A673 (cell line): ENCODE measurements at regions not wholly inside any gene's neighbourhood (a gene's known extent, or its start where the extent isn't known, plus 50 kb on each side); places are given as distances from the start of the nearest gene placed in this dataset.

Source experiments
- BruUV-seq: library from RNA; stranded (reverse); fragments of 400-500 nt; replicated peaks from 2 replicates; lab custom pipeline; 2021; lab: Mats Ljungman, UMichigan
- CTCF ChIA-PET: fragments of 300-600 bp; sonication (Branson Sonifier 250); formaldehyde crosslinking; loops from one replicate; lab custom pipeline; 2022; ENCODE audit warnings: antibody characterized with exemption; lab: Charles Lee
- POLR2A ChIA-PET: fragments of 300-600 bp; sonication (Branson Sonifier 250); formaldehyde crosslinking; loops from one replicate; lab custom pipeline; 2022; ENCODE audit warnings: antibody characterized with exemption; ENCODE audit not compliant: low non-redundant PET; lab: Charles Lee
- DNase-seq: peaks from one replicate; pipeline ENCODE4 v3.0.0-alpha.2; 2015; ENCODE audit warnings: low spot score
- H3K27ac ChIP-seq: fragments of 200-600 bp; sonication (generic); 2 replicates; pipeline ENCODE4 v1.5.1; 2016; ENCODE audit warnings: mixed run types, low read depth, mild to moderate bottlenecking, mixed read lengths, antibody characterized with exemption, low read length; ENCODE audit not compliant: poor library complexity, severe bottlenecking
- H3K27me3 ChIP-seq: fragments of 200-600 bp; sonication (generic); replicated peaks from 2 replicates; pipeline ENCODE4 v1.6.1; 2017; ENCODE audit warnings: mixed run types, low read depth, mild to moderate bottlenecking, mixed read lengths, antibody characterized with exemption, low read length; ENCODE audit not compliant: insufficient read depth, poor library complexity
- H3K36me3 ChIP-seq: fragments of 200-600 bp; sonication (generic); 2 replicates; pipeline ENCODE4 v1.6.1; 2016; ENCODE audit warnings: mixed run types, mild to moderate bottlenecking, mixed read lengths, antibody characterized with exemption, low read length; ENCODE audit not compliant: insufficient read depth, poor library complexity, severe bottlenecking
- H3K4me1 ChIP-seq: fragments of 200-600 bp; sonication (generic); 2 replicates; pipeline ENCODE4 v1.6.1; 2017; ENCODE audit warnings: mixed run types, mild to moderate bottlenecking, mixed read lengths, antibody characterized with exemption, low read length; ENCODE audit not compliant: insufficient read depth, poor library complexity, severe bottlenecking
- H3K4me3 ChIP-seq: fragments of 200-600 bp; sonication (generic); 2 replicates; pipeline ENCODE4 v1.5.1; 2016; ENCODE audit warnings: low read depth, mixed run types, mild to moderate bottlenecking, mixed read lengths, low read length; ENCODE audit not compliant: poor library complexity, severe bottlenecking
- H3K9me3 ChIP-seq: fragments of 200-600 bp; sonication (generic); 2 replicates; pipeline ENCODE4 v1.6.1; 2016; ENCODE audit warnings: mixed run types, low read depth, mild to moderate bottlenecking, mixed read lengths, antibody characterized with exemption, low read length; ENCODE audit not compliant: poor library complexity, severe bottlenecking
- CTCF ChIP-seq: fragments of 300-800, 200-600 bp; sonication (generic); conservative IDR thresholded peaks from 2 replicates; pipeline ENCODE4 v1.5.1; 2017; ENCODE audit warnings: low read depth, mild to moderate bottlenecking, antibody characterized with exemption, low read length, moderate library complexity, mixed read lengths
- EZH2 ChIP-seq: fragments of 200-600 bp; sonication (generic); IDR thresholded peaks from 2 replicates; pipeline ENCODE4 v1.6.1; 2017; ENCODE audit warnings: borderline replicate concordance, low read depth, mild to moderate bottlenecking, mixed read lengths, antibody characterized with exemption, low read length; ENCODE audit not compliant: poor library complexity, severe bottlenecking
- intact Hi-C: fragments of 100-400 bp; cut with micrococcal nuclease; formaldehyde crosslinking; loops from one replicate; pipeline ENCODE4 v1.10.0; 2022; ENCODE audit not compliant: unreplicated experiment

- H3K4me1 ChIP-seq = no peaks in the 10 kb centered on the region
- H3K4me3 ChIP-seq = no peak overlapping the region
- H3K36me3 ChIP-seq = no peaks in the 10 kb centered on the region
- TF ChIP-seq CTCF (no peak), EZH2 (no peak)
- BruUV-seq = no TSS peak
- H3K27me3 ChIP-seq = no peaks in the 10 kb centered on the region
- no peak for DNase-seq
- no peaks in the 10 kb centered on the region for H3K9me3 ChIP-seq
- no peak overlapping the region for H3K27ac ChIP-seq
- POLR2A ChIA-PET = no interaction called here
- intact Hi-C loops = no loop called here
- CTCF ChIA-PET = no interaction called here
Measured at GRCh38 chr19:31908080-31908479, 437.3 kb upstream of the ZNF507 start.

GRCh38 chr19:31908496-31909225, 436.7 kb upstream of the ZNF507 start:
- BruUV-seq = no TSS peak
- Histone ChIP-seq H3K27ac (no peak overlapping the region), H3K9me3 (no peaks in the 10 kb centered on the region), H3K36me3 (no peaks in the 10 kb centered on the region), H3K4me3 (no peak overlapping the region), H3K27me3 (no peaks in the 10 kb centered on the region), H3K4me1 (no peaks in the 10 kb centered on the region)
- CTCF ChIA-PET = no interaction called here
- intact Hi-C loops = no loop called here
- DNase-seq = no peak
- POLR2A ChIA-PET = no interaction called here
- TF ChIP-seq EZH2 = no peak
- no peak for TF ChIP-seq CTCF

GRCh38 chr19:31910224-31910623, 435.2 kb upstream of the ZNF507 start:
- intact Hi-C loops = no loop called here
- ChIA-PET CTCF (no interaction called here), POLR2A (no interaction called here)
- Histone ChIP-seq H3K4me3 (no peak overlapping the region), H3K4me1 (no peaks in the 10 kb centered on the region), H3K27ac (no peak overlapping the region), H3K9me3 (no peaks in the 10 kb centered on the region), H3K27me3 (no peaks in the 10 kb centered on the region), H3K36me3 (no peaks in the 10 kb centered on the region)
- no TSS peak for BruUV-seq
- no peak for DNase-seq
- TF ChIP-seq EZH2 (no peak), CTCF (no peak)
